ENCODE measurements at regions not wholly inside any gene's neighbourhood (a gene's known extent, or its start where the extent isn't known, plus 50 kb on each side); places are given as distances from the start of the nearest gene placed in this dataset.
"Not testable (repeated sequence)": the region's sequence is repeated elsewhere in the genome, so short reads cannot be mapped to it uniquely, and the experiment has no call there.

DNA sequence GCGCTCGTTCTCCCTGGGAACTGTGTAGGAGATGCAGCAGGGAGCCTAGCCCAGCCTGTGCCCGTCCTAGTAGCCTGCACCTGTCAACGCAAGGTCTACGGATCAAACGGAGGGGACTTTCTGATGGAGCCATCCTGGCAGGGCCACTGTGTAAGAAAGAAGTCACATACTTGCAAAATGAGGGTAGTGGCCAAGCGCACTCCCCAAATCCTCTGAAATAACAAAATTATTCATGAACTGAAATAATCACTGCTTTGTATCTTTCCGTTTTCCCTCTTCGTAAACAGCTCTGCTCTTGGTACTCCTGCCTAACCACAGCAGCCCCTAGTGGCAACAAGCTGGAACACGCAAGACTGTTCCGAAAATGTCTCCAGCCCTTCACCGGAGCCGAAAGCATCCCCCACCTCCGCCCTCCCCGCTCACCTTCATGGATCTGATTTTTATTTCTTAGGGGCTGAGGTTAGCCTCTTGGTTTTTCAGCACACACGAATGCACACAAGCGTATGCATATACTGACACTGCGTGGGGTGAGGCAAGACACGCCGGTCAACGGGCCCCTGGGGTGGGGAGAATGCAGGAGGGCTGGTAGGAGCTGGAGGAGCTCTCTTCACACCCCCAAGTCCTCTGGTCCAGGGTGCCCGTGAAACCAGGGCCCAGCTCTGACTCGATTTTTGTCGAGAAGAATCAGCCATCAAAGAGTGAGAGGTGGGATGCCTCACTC, 100.8 kb downstream of the ABCC12 start:
- DNase-seq: peak; percentile 24 to 55

DNA sequence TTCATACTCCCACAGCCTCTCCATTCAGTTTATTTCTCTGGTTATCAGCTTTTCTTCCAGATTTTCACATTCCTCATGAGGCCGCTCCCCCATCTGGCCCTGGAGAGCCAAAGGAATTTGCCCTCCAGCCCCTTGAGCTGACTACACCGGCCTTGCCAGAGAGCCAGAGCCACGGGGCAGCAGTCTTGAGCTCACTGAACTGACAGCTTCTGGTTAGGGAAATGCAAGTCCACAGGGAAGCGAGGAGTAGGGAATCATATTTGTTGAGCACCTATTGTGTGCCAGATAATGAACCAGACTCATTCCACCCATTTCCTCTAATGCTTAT, 102.4 kb downstream of the ABCC12 start:
- DNase-seq: no peak

DNA sequence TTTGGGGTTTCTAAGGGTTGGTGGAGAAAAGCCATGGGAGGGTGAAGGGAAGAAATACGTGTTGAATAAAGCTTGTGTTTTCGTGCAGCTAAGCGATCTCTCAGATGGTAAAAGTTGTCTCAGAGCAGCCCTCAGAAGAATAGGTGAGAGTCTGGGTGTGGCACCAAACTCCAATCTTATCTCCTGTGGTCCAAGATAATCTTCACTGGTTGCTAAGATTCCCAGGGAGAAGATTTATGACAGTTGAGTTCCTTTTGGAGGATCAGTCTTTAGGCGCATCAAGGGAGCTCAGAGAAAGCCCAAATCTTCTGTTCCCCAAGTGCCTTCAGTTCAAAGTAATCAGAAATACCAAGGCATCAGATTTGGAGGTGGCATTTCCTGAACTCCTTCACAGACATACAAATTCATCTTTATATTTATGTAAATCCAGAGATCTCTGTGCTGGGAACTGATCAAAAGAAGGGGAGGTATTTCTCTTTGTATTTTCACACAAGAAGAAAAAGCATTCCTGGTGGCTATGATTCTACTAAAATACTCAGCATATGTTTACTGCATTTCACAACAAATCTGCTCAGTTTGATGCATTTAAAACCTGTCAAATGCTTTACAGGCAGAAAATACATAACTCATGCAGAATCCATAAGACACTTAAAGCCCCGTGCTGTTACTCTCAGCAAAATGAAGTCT, 102.9 kb downstream of the ABCC12 start:
- DNase-seq: no peak

DNA sequence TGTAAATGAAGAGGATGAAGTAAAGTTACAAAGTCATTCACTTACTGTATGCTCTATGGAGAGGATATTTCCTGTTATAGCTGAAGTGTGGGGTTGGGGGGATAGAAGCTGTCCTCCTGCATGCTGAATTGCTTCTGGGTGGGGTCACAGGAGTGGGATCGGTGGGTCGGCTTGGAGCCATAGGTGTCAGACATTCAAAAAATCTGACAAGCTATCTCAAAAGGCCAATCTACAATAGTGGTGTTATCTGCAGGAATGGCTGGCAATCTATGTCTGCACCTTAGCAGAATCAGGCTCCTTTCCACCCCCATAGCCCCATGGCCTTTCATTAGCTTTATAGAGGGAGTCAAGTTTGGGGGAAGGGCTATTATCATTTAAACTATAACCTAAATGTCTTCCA, 104.9 kb downstream of the ABCC12 start:
- no peak for DNase-seq

DNA sequence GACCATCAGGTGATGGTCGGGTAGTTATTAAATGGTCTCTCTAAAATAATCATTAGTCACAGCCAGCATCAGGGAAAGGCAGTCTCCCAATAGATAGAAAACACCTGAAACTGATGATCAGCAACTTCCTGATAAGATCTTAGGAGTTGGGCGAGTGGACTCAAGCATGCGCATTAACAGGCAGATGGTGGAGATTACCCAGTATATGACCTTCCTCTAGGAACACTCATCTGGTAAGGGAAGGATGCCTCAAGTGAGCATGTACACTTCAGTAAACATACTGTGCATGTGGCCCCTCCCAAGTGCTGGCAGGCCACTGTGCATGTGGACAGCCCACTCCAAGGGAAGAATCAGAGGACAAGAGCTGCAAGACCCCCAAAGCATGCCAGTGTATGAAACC, 105.9 kb downstream of the ABCC12 start:
- DNase-seq: no peak

DNA sequence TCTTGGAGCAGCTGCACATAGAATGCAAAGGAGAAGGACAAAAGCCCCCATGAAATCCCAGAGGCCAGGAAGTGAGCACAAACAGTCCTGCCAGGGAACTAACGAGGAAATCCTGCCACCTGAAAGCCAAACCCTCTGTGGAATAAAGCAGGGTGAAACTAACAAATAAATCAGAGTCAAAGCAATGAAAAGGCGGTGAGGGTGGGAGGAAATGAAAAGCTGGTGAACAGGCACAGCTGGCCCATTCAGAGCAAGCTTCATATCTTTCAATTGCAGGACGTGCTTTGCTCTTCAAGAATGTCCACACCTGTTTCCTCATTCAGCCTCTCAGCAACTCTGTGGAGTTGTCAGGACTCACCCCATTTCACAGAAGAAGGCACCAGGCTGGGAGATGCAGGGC, 108.1 kb downstream of the ABCC12 start:
- DNase-seq: no peak

DNA sequence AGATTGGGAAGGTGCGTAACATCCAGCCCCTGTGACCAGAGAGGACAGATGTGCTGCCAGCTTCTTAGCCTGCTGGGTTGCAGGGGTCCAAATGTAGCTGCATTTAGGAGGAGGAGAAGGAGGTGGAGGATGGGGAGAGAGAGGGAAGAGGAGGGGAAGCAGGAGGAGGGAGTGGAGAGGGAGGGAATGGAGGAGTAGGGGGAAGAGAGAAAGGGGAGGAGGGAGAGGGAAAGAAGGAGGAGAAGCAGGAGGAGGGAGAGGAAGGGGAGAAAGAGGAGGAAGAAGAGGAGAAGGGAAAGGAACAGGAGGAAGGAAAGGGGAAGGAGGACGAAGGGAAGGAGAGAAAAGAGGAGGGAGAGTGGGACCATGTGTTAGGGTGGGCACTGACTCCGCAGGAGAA, 108.6 kb downstream of the ABCC12 start:
- DNase-seq: no peak

DNA sequence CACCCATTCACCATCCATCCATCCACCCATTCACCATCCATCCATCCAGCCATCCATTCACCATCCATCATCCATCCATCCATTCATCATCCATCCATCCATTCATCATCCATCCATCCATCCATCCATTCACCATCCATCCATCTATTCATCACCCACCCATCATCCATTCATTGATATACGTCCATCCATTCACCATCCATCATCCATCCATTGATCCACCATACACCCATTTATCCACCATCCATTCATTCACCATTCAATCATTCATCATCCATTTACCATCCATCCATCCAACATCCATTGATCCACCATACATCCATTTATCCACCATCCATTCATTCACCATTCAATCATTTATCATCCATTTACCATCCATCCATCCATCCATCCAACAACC, 111.7 kb downstream of the ABCC12 start:
- no peak for DNase-seq

DNA sequence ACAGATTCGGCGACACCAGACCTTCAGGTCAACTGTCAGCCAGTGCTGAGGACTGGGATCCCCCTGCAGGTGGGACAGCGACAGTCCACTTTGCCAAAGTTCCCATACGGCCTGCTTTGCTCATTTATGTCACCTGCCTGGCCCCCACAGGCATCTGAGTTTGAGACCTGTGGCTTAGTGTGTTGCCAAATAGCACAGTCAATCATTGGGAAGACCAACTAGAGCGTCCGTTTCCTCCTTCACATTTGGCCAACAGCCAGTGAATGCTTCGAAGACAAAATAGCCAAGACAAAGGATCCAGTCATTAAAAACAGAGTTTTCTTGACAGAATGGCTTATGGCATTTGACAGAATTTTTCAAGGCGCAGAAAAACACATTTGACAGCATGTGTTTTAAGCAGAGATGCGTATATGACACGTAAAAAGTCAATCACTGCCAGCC, 113.8 kb downstream of the ABCC12 start:
- DNase-seq: peak; percentile 9 to 58

DNA sequence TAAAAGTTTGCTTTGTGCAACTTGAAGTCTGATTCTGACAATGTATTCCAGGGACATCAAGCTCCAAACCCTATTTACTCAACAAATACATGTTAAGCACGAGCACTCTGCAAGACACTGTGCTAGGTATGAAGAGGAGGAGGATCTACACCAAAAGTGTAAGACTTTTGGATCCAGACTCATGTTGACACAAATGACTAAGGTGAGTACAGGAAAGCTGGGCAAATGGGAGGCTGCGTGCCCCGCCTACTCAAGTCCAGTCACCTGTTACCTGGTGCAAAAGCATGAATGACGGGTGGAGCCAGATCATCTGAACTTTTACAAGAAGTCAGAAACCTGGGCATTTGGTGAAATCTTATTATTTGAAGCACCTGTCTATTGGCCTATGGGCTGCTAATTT, 120.7 kb downstream of the ABCC12 start:
- DNase-seq: no peak

DNA sequence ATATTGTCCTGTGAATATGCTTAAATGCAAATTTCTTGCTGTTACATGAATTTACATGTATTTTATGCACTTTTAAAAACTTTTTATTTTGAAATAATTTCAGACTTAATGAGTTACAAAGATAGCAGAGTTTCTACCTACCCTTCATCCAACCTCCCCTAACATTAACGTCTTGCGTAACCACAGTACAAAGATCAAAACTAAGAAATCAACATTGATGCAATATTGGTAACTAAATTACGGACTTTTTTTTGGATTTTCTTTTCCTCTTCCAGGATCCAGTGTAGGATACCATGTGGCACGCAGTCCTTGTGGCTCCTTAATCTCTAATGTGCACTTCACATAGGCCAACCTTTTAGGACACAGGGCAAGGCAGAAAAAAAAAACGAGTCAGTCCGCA, 124.9 kb downstream of the ABCC12 start:
- no peak for DNase-seq

DNA sequence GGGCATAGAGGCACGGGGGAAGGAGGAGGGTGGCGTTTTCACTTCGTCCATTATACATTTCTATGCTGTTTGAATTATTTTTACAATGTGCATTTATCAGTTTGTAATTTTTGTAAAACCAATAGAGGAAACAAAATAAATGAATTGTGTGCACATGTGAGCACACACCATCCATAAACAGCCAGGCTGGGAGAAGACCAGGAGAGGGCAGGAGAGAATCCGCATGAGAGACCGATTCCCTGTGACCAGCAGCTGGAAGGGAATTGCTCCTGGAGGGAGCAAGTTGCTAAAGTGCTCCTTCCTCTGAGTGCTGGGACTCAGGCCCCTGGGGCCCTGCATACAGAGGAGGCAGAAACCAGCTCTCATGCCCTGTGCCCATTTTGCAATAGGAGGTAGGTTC, 126.0 kb downstream of the ABCC12 start:
- no peak for DNase-seq

DNA sequence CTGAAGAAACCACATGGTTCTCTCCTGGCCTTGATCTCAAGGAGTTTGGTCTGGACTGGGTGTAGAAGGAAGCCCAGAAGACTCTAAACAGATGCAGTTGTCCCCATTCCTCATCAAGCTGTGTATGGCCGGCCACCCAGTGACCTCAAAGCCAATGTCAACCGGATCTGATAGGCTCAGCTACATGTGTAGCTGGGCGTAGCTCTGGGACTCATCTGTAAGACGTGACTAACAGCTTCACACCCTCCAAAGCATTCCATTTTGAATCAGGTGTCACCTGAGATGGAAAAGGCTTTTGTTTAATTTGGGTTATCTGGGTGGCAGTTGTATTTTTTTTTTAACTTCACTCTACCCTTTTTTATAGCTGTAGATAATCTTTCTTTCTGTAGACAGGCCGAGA, 130.4 kb downstream of the ABCC12 start:
- no peak for DNase-seq

DNA sequence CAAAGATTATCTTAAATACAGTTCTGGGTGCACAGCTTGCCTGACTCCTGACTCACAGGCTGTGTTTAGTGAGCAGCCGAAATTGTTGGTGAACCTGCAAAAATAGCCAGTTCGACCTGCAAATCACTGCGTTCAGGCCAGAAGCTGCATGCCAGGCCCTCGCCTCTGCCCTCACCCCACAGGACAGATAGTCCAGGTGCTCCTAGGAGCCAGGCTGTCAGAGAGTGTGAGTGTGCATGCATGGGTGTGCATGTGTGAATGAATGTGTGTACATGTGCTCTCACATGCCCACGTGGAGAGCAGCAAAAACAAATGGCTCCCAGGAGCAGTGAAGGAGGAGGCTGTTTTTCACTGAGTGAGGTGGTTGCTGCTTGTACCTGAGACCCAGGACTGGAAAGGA, 131.8 kb downstream of the ABCC12 start:
- DNase-seq: no peak

DNA sequence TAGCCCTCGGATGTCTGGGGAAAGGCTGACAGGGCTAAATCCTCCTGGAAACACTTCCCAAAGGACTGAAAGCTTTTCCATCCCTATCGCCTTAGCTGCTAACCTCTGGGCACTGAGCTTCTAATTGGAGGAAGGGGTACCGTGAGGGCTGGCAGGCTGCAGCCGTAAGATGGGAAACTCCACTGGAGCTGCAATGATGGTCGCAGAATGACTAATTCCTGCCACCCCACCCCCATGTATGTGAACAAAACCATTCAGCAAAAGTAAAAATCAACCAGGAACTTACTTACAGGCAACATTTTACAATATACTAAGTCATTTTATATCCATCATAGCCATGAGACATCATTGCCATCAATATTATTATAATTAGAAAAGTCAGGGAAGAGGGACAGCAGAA, 133.3 kb downstream of the ABCC12 start:
- no peak for DNase-seq

DNA sequence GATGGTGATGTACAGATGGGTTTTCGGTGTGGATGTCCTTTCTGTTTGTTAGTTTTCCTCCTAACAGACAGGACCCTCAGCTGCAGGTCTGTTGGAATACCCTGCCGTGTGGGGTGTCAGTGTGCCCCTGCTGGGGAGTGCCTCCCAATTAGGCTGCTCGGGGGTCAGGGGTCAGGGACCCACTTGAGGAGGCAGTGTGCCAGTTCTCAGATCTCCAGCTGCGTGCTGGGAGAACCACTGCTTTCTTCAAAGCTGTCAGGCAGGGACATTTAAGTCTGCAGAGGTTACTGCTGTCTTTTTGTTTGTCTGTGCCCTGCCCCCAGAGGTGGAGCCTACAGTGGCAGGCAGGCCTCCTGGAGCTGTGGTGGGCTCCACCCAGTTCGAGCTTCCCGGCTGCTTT, 135.2 kb downstream of the ABCC12 start:
- DNase-seq: not testable (repeated sequence)

DNA sequence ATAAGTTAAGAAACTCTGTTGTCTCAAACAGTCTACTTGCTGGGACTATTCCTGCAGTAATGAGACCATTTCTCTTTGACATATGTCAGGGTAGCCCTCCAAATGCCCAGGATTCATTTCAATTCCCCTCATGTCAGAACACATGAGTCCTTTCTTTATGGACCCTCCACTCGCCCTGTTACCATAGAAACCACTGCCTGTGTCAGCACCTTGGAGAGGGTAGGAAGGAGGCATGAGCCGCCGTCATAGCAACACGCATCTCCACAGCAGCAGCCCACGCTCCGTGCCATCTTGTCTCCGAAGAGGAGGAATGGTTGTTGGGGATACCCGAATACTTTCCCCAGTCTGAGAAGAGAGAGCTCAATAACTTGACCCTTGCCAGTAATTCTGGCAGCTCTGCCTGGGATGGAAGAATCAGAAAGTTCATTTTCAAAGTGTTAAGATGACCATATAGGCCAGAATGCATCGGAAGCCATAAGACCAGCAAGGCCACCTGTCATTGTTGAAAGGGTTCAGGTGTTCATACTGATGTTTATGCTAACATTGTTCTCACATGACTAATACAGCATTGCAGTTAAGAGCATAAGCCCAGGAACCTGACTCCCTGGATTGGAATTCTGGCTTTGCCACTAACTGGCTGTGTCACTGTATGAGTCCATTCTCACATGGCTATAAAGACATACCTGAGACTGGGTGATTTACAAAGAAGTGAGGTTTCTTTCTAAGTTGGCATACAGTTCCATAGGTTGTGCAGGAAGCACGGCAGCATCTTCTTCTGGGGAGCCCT, 141.3 kb downstream of the ABCC12 start:
- no peak for DNase-seq

DNA sequence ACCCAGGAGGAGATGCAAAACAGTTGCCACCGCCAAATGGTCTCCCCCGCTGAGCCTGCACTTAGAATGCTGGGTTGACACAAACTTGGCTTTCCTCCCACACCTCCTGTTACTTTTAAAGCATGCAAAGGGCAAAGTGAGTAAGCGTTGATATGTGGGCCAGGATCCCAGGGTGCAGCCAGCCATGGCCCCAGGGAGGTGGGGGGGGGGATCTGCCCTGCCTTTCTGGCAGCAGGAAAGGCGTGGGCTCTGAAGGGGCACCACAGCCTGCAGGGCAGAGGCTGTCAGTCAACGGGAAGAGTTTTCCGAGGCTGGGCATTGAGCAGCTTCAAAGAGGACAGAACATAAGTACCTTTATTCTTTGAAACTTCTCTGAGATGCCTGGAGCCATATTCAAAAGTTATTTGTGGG, 142.3 kb downstream of the ABCC12 start:
- no peak for DNase-seq

DNA sequence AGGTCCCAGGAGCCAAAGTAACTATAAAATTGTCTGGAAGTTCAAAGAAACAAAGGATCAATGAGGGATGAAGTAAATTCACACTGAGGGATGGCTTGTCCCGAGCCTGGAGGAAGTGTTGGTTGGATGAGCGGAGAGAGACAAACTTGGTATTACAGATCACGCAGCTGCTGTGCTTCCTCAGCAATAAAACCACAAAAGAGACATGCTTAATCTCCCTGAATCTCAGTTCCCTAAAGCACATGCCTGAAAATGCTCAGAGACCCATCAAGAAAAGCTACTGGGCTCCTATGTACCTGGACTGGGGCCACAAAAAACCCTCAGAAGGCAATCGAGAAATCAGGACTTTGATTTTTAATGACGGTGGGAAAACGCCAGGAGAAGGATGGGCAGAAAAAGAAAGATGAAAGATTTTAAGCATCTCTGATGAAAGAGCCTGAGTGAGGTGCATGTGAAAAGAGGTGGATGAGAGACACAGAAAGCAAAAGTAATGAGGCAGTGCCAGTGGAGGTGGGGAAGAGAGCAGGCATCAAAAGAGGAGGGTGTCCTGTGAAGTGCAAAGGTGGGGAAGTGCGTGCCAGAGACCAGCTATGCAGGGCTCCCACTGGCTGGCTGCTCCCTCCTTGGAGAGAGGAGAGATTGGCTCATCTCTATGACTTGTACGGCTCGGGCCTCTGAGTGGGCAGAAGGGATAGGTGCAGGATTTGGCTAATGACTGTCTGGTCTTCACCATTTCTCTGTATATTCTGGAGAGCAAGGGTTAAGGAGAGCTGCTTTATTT, 143.7 kb downstream of the ABCC12 start:
- no peak for DNase-seq

DNA sequence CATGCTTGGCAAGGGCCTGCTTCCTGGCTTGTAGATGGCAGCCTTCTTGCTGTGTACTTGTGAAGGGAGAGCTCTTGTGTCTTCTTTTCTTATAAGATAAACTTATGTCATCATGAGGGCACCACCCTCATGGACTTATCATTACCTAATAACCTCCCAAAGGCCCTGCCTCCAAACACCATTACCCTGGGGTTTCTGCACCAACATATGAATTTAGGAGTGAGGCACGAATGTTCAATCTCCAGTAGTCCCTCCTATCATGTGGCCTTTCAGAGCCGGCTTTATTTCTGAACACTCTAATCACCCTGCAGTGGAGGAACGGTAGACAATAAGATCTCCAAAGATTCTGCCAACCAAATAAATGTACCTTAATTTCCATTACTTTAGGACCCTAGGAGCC, 144.3 kb downstream of the ABCC12 start:
- DNase-seq: no peak

DNA sequence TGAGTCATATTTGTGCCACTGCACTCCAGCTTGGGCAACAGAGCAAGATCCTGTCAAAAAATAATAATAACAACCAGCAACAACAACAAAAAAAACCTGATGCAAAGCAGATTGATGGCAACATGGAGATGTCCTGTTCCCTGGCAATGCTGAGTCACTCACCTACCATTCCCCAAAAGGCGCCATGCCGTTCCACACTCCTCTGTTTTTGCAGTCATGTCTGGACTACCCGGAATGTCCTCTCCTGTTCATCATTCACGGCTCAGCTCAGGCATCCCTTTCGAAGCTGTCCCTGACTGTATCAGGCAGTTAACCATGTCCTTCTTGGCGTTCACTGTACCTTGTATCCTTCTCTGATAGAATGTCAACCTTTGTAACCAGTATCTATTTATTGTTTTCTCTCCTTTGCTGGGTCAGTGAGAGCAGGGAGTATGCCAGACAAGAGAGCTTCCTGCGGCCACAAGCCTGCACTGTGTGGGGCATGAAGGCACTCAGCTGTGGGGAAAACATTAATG, 147.7 kb downstream of the ABCC12 start:
- no peak for DNase-seq

DNA sequence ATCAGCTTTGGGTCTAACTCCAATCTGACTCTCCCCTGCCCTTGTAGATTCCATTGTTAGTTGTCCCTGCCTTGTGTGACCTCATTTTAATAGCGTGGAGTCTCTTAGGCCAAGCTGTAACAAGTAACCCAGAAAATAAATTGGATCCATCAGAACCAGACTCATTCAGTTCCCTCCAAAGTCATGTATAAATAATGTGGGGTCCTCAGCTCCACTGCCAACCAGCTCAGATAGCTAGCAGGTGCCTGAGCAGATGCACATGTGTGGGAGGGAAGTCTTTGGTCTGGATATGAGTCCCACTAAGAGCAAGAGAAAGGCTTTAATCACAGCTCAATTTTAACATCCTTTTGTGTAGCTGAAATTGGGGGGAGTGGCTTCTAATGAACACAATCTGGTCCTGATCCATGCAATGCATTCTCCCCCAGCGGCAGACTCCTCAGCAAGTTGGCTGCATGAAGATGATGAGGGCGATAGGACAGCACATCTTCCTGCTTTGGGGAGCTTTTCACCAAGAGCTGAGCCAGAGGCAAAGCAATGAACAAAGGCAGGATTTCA, 151.6 kb downstream of the ABCC12 start:
- DNase-seq: no peak
